ENCODE measurements at regions not wholly inside any gene's neighbourhood (a gene's known extent, or its start where the extent isn't known, plus 50 kb on each side); places are given as distances from the start of the nearest gene placed in this dataset.
A peak's percentile ranks its signal among the peaks of the same experiment; 100 is the strongest.

DNA sequence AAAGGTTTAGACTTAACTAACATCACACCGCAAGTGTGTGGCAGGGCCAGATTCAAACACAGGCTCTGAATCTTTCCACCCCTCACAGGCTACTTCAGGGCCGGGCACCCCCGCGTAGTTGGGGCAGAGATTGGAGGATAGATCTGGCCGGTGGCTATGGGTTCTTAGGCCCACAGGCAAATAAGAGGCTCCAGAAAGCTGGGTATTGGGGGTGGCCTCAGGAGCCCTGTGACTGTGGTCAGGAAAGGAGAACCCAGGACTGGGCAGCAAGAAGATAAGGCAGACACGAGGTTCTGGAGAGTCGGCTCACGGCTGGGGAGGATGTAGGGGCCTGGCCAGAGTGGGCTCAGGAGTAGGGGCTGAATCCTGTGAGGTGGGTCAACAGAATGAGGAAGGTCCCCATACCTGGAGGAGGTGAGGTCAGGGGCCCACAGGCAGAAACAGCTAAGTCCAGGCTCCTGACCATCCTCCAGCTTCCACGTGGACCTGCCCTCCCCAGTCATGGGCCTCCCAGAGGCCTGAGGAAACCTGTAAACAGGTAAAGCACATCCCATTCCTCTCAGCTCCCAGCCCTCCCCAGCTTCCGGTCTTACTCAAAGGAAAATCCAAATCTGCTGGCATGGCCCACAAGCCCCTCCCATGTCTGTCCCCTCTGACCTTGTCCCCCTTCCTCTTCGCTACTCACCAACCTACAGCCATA lies 306.2 kb downstream of the MATN1 start:
- Histone ChIP-seq H3K27me3 (no peaks in the 10 kb centered on the region), H3K4me3 (no peak overlapping the region), H3K9me3 (no peaks in the 10 kb centered on the region), H3K36me3 (no peaks in the 10 kb centered on the region), H3K4me1 (ENCODE audit: insufficient read depth) (no peaks in the 10 kb centered on the region), H3K27ac (no peak overlapping the region)
- intact Hi-C loops (cut with DNase I), result no loop called here
- TF ChIP-seq EP300 (IDR thresholded peaks at IDR 0.05) (no peak), POLR2A (IDR thresholded peaks at IDR 0.05) (no peak)
- TF ChIP-seq, protein P1, sequence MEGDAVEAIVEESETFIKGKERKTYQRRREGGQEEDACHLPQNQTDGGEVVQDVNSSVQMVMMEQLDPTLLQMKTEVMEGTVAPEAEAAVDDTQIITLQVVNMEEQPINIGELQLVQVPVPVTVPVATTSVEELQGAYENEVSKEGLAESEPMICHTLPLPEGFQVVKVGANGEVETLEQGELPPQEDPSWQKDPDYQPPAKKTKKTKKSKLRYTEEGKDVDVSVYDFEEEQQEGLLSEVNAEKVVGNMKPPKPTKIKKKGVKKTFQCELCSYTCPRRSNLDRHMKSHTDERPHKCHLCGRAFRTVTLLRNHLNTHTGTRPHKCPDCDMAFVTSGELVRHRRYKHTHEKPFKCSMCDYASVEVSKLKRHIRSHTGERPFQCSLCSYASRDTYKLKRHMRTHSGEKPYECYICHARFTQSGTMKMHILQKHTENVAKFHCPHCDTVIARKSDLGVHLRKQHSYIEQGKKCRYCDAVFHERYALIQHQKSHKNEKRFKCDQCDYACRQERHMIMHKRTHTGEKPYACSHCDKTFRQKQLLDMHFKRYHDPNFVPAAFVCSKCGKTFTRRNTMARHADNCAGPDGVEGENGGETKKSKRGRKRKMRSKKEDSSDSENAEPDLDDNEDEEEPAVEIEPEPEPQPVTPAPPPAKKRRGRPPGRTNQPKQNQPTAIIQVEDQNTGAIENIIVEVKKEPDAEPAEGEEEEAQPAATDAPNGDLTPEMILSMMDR (IDR thresholded peaks at IDR 0.05), result no peak
- DNase-seq, result peak in 1 of 5 donors; percentile 1
- 83 to 94% (median 85%) methylated on average over 11 of the region's 11 CpGs for whole genome bisulfite sequencing, 3 donors

DNA sequence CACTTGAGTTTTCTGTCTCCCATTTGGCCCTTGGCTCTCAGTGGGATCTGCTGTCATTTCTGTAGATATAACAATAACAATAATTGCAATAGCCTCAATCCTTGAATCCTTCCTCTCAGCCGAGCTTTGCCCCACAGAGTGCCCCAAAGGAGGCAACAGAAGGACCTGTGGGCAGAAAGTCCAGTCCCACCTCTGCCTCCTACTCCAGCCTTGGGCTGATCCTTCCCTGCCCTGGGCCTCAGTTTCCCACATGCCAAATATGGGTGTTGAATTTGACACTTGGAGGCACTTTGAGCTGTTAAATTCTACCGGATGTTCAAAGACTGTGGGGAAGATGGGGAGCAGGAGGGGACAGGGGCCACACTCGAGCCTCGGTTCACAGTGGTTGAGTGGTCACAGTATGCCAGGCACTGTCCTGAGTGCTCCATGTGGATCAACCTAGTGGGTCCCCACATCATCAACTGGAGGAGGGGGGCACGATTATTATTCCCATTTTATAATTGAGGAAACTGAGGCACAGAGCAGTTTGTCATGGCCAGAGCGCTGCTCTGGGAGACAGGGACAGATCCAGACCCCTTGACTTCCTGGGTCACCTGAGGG lies 307.1 kb downstream of the MATN1 start:
- no peak overlapping the region for H3K27ac ChIP-seq
- no peak for TF ChIP-seq EP300 (IDR thresholded peaks at IDR 0.05)
- TF ChIP-seq, protein P1 (IDR thresholded peaks at IDR 0.05), result no peak
- no peak for TF ChIP-seq POLR2A (IDR thresholded peaks at IDR 0.05)
- H3K4me3 ChIP-seq, result no peak overlapping the region
- intact Hi-C loops (cut with DNase I), result no loop called here
- H3K27me3 ChIP-seq, result no peaks in the 10 kb centered on the region
- H3K4me1 ChIP-seq (ENCODE audit: insufficient read depth), result no peaks in the 10 kb centered on the region
- no peaks in the 10 kb centered on the region for H3K36me3 ChIP-seq
- 73 to 77% (median 75%) methylated on average over 6 of the region's 6 CpGs for WGBS, 3 donors
- H3K9me3 ChIP-seq, result no peaks in the 10 kb centered on the region
- DNase-seq, result peak in 1 of 5 donors; percentile 1

DNA sequence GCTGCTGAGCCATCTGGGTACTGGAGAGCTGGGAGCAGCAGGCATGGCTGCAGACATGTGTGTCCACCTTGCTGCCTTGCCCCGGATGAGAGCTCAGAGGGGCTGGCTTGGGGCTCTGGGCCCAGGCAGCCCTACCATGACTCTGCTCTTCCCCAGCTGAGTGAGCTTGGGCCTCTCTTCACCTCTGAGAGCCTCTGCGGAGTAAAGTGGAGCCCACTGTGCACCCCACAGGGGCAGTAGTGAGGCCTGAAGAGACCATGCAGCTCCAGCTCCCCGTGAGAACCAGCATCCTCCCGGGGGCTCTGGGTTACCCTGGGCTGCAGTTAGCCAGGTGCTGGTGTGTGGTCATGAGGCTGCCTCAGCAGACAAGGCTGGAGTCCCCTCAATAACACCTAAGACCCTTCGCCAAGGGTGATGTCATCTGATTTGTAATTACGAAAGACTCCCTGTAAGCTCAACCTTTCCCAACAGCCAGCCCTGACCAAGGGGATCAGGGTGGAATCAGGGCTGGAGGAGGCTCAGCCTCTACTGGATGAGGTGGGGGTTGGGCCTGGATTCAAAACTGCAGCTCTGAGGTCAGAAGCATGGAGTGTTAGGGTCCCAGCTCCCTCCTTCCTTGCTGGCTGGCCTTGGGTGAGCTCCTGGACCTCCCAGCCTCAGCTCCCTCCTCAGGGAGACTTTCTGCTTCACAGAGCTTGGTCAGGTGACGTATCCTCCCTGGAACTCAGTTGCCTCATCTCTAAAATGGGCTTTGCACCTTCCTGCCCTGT lies 308.0 kb downstream of the MATN1 start:
- Histone ChIP-seq H3K27ac (no peak overlapping the region), H3K36me3 (no peaks in the 10 kb centered on the region), H3K9me3 (no peaks in the 10 kb centered on the region), H3K4me3 (no peak overlapping the region), H3K4me1 (ENCODE audit: insufficient read depth) (no peaks in the 10 kb centered on the region), H3K27me3 (no peaks in the 10 kb centered on the region)
- DNase-seq, result peak in 1 of 5 donors; percentile 3
- intact Hi-C loops (cut with DNase I), result no loop called here
- WGBS, 3 donors, result 86 to 94% (median 88%) methylated on average over 7 of the region's 7 CpGs
- no peak for TF ChIP-seq EP300 (IDR thresholded peaks at IDR 0.05)
- TF ChIP-seq, protein P1 (IDR thresholded peaks at IDR 0.05), result no peak
- TF ChIP-seq POLR2A (IDR thresholded peaks at IDR 0.05), result no peak

DNA sequence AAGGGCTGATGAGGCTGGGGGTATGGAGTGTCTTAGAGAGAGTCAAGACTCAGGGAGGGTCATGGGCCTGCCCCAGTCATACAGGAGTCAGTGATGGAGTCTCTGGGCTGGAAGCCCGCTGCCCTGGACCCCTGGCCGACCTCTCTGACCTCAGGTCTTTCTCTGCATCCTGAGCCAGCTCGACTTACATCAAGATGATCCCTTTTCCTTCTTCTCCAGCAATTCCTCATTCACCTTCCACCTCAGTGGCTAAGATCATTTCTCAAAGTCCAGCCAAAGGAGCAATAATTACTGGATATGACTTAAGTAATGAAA lies 308.6 kb downstream of the MATN1 start:
- no peaks in the 10 kb centered on the region for H3K27me3 ChIP-seq
- TF ChIP-seq, protein P1 (IDR thresholded peaks at IDR 0.05), result no peak
- 60 to 83% (median 63%) methylated on average over 3 of the region's 3 CpGs for WGBS, 3 donors
- intact Hi-C loops (cut with DNase I), result no loop called here
- no peaks in the 10 kb centered on the region for H3K9me3 ChIP-seq
- no peak overlapping the region for H3K27ac ChIP-seq
- no peaks in the 10 kb centered on the region for H3K36me3 ChIP-seq
- no peak for DNase-seq
- H3K4me3 ChIP-seq, result no peak overlapping the region
- no peaks in the 10 kb centered on the region for H3K4me1 ChIP-seq (ENCODE audit: insufficient read depth)

Data from ovary (tissue), 7 donors.